ENCODE measurements at regions not wholly inside any gene's neighbourhood (a gene's known extent, or its start where the extent isn't known, plus 50 kb on each side); places are given as distances from the start of the nearest gene placed in this dataset.

DNA sequence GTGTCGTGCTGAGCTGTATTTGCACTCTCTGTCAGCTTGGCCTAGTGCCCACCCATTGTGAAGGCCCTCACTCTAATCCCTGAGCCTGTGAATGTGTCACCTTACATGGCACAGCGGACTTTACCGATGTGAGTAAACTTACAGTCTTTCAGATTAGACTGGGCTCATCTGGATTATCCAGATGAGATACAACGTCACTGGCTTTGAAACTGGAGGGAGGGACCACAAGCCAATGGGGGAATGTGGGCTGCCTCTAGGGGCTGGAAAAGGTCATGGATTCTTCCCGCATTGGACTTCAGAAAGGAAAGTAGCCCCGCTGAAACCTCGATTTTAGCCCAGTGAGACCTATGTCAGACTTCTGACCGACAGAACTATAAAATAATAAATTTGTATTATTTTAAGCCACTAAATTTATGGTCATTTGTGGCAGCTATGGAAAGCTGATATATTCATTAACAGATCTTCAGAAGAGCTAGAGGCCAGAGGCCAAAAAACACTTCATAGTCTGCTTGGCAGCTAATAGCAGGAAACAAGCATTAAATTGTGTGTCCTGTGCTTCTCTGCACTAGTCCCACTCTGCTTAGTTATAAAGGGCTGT, 139.0 kb upstream of the GAS1 start:
- Histone ChIP-seq H4K5ac (ENCODE audit: insufficient read length, low read depth, low read length) (no peak overlapping the region), H3K4ac (ENCODE audit: low read depth, low read length) (no peak overlapping the region), H2BK5ac (ENCODE audit: insufficient read length, low read length) (no peak overlapping the region), H4K91ac (ENCODE audit: insufficient read length, low read depth, low read length) (no peak overlapping the region), H2BK15ac (ENCODE audit: low read depth, low read length) (no peak overlapping the region), H3K27ac (ENCODE audit: insufficient read length, low read depth, low read length) (no peak overlapping the region), H3K14ac (ENCODE audit: insufficient read depth, low read length) (no peak overlapping the region), H3K4me1 (ENCODE audit: insufficient read depth, low read length) (no peaks in the 10 kb centered on the region), H2BK20ac (ENCODE audit: low read depth, low read length, poor library complexity, severe bottlenecking) (no peak overlapping the region), H3K79me1 (ENCODE audit: insufficient read depth, low read depth, low read length, poor library complexity, severe bottlenecking) (no peaks in the 10 kb centered on the region), H3K9ac (ENCODE audit: extremely low read depth, insufficient read length, low read length) (no peak overlapping the region), H3K27me3 (ENCODE audit: insufficient read depth, low read length) (no peaks in the 10 kb centered on the region), H3K18ac (ENCODE audit: insufficient read length, low read depth, low read length) (no peak overlapping the region), H3T11ph (ENCODE audit: low read length) (no peak overlapping the region), H3K23ac (ENCODE audit: insufficient read length, low read depth, low read length) (no peak overlapping the region), H3K23me2 (ENCODE audit: insufficient read length, low read depth, low read length, poor library complexity, severe bottlenecking) (no peaks in the 10 kb centered on the region), H3K56ac (ENCODE audit: insufficient read length, low read depth, low read length) (no peak overlapping the region), H4K8ac (replicated peaks; ENCODE audit: insufficient read length, low read depth, low read length) (no peak overlapping the region), H2BK12ac (ENCODE audit: insufficient read length, low read depth, low read length) (no peak overlapping the region), H2AK5ac (ENCODE audit: insufficient read length, low read length) (no peak overlapping the region), H2BK120ac (ENCODE audit: low read depth, low read length, poor library complexity, severe bottlenecking) (no peak overlapping the region), H3K9me3 (ENCODE audit: control insufficient read depth, low read depth, low read length) (no peaks in the 10 kb centered on the region), H4K20me1 (ENCODE audit: control insufficient read depth, insufficient read depth, insufficient read length) (no peaks in the 10 kb centered on the region), H3K79me2 (ENCODE audit: insufficient read depth, low read length) (no peaks in the 10 kb centered on the region), H3K4me2 (ENCODE audit: insufficient read depth, insufficient read length, low read length) (no peak overlapping the region), H2AFZ (ENCODE audit: low read length) (no peak overlapping the region)
- H3K4me3 Mint-ChIP-seq: no peak overlapping the region
- H3K36me3 Mint-ChIP-seq (ENCODE audit: insufficient read depth in 1 of 3, low read depth in 3 of 3): no peaks in the 10 kb centered on the region
- H3K4me1 Mint-ChIP-seq: no peaks in the 10 kb centered on the region
- H3K9me3 Mint-ChIP-seq: no peaks in the 10 kb centered on the region; a peak in 1 of 5 replicates
- WGBS (ENCODE audit: extremely low coverage, insufficient read length, low lambda C conversion rate): no CpG with 5 or more reads among the region's 8 CpGs
- DNase-seq: no peak
- no peak for TF ChIP-seq CTCF (conservative IDR thresholded peaks at IDR 0.05)
- no peak overlapping the region for H3K27ac Mint-ChIP-seq
- H3K27me3 Mint-ChIP-seq (ENCODE audit: low read depth): no peaks in the 10 kb centered on the region; the same call in none of the 2 replicates
